ENCODE measurements at regions not wholly inside any gene's neighbourhood (a gene's known extent, or its start where the extent isn't known, plus 50 kb on each side); places are given as distances from the start of the nearest gene placed in this dataset.

- DNase-seq (ENCODE audit: low read depth in 4 of 4, low spot score in 3 of 4): no peak
Measured at GRCh38 chr11:69242266-69242920, 51.6 kb upstream of the MYEOV start.

- DNase-seq (ENCODE audit: low read depth in 4 of 4, low spot score in 3 of 4): no peak
Measured at GRCh38 chr11:69243496-69244200, 50.3 kb upstream of the MYEOV start.
